ENCODE measurements at regions not wholly inside any gene's neighbourhood (a gene's known extent, or its start where the extent isn't known, plus 50 kb on each side); places are given as distances from the start of the nearest gene placed in this dataset.

DNA sequence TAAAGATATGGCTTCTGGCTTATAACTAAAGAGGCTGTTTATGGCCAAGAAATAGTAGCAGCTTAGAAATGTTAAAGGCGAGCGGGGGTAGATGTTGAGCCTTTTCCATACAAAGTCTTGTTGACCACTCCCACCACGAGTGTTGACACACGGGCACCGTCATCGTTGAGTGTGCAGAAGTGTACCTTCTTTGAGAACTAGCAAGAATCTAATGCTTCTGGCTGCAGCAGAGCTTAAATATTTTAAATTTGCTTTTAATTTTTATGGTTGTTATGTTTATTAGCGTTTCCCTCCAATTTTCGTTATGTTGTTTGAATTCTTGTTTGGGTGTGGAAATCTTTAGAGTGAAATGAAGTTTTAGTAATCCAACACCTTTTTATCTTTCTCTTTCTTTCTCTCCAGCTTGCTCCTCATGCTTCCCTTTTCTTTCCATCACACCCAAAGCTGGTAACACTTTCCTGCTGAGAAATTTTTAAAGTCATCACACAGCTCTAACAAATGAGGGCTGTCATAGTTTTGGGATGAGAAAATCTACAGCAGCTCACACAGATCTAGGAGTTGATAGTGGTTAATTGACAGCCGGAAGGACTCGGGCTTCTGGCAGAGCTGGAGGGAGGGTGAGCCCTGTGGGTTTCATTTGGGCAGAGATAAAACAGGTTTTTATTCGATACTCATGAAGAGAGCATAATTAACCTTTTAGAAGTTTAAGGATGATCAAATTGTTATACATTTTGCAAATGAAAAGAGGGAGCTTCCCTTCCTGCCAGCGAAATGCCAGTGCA, 120.1 kb upstream of the ZNF608 start:
- TF ChIP-seq EP300 (IDR thresholded peaks at IDR 0.05) (no peak), POLR2A (IDR thresholded peaks at IDR 0.05) (no peak)
- TF ChIP-seq, protein P1, sequence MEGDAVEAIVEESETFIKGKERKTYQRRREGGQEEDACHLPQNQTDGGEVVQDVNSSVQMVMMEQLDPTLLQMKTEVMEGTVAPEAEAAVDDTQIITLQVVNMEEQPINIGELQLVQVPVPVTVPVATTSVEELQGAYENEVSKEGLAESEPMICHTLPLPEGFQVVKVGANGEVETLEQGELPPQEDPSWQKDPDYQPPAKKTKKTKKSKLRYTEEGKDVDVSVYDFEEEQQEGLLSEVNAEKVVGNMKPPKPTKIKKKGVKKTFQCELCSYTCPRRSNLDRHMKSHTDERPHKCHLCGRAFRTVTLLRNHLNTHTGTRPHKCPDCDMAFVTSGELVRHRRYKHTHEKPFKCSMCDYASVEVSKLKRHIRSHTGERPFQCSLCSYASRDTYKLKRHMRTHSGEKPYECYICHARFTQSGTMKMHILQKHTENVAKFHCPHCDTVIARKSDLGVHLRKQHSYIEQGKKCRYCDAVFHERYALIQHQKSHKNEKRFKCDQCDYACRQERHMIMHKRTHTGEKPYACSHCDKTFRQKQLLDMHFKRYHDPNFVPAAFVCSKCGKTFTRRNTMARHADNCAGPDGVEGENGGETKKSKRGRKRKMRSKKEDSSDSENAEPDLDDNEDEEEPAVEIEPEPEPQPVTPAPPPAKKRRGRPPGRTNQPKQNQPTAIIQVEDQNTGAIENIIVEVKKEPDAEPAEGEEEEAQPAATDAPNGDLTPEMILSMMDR (IDR thresholded peaks at IDR 0.05), result no peak
- no peak for DNase-seq (ENCODE audit: low spot score in 2 of 2)
- WGBS, 2 donors, result 37 to 52% methylated on average over 12 of the region's 12 CpGs
- Histone ChIP-seq H3K36me3 (no peaks in the 10 kb centered on the region), H3K27me3 (no peaks in the 10 kb centered on the region), H3K9me3 (no peaks in the 10 kb centered on the region), H3K4me3 (no peak overlapping the region), H3K4me1 (peaks cover 3 to 47% (median 16%) of the 10 kb centered on the region in 4 donors), H3K27ac (peak overlapping the region; percentile 39 to 84 (median 69))

DNA sequence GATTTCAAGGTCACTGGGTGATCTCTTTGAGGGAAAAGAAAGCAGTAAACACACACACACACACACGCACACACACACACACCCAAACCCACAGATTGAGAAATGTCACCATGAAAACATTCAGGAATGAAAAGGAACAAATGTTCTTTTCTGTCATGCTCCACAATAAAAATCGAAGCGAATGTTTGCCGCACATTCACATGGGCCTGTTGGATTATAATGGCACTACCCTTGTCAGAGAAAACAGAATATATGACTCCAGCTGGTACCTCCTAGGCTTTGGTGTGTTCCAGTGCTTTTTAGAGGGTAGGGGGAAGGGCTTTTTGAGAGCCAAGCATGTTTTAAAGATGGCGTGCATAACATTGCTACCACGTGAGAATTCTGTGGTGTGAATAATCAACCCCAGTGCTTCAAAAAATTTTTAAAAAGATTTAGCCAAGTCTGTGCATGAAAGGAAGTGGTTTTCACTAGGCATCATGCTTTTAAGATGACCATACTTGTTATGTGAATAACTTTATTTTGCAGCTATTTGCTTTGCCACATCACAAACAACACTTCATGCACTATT, 120.8 kb upstream of the ZNF608 start:
- TF ChIP-seq EP300 (IDR thresholded peaks at IDR 0.05) (peak in 1 of 2 donors; percentile 73), POLR2A (IDR thresholded peaks at IDR 0.05) (no peak)
- TF ChIP-seq, protein P1 (IDR thresholded peaks at IDR 0.05), result no peak
- WGBS, 2 donors, result 41 to 45% methylated on average over 6 of the region's 6 CpGs
- Histone ChIP-seq H3K4me1 (peaks cover 3 to 49% (median 16%) of the 10 kb centered on the region in 4 donors), H3K9me3 (no peaks in the 10 kb centered on the region), H3K36me3 (no peaks in the 10 kb centered on the region), H3K4me3 (no peak overlapping the region), H3K27ac (peak overlapping the region; percentile 39 to 84 (median 69)), H3K27me3 (no peaks in the 10 kb centered on the region)
- DNase-seq (ENCODE audit: low spot score in 2 of 2), result no peak

DNA sequence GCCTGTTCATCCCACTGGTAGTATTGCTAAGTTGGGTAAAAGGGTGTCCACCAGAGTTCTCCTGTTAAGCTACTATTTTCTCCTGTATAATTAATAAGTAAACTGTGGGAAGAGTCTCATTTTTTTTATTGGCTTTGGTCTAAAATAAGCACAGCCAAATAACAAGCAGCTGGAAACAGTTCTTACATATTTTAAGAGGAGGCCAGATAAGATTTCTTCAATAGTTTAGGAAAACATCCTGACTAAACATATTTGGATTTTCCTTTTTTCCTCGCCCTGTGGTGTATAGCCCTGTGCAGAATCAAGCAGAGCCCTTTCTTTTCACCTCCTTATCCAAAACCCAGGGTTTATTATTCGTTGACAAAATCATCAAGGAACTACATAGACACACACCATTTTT, 122.2 kb upstream of the ZNF608 start:
- H3K9me3 ChIP-seq, result no peaks in the 10 kb centered on the region
- no peaks in the 10 kb centered on the region for H3K36me3 ChIP-seq
- H3K4me1 ChIP-seq, result peaks cover 3 to 49% (median 16%) of the 10 kb centered on the region in 4 donors
- 55 to 62% methylated on average over 2 of the region's 2 CpGs for WGBS, 2 donors
- TF ChIP-seq, protein P1 (IDR thresholded peaks at IDR 0.05), result no peak
- TF ChIP-seq EP300 (IDR thresholded peaks at IDR 0.05) (no peak), POLR2A (IDR thresholded peaks at IDR 0.05) (no peak)
- peak overlapping the region in 2 of 4 donors; percentile 83 to 84 for H3K27ac ChIP-seq
- no peak overlapping the region for H3K4me3 ChIP-seq
- no peak for DNase-seq (ENCODE audit: low spot score in 2 of 2)
- H3K27me3 ChIP-seq, result no peaks in the 10 kb centered on the region

DNA sequence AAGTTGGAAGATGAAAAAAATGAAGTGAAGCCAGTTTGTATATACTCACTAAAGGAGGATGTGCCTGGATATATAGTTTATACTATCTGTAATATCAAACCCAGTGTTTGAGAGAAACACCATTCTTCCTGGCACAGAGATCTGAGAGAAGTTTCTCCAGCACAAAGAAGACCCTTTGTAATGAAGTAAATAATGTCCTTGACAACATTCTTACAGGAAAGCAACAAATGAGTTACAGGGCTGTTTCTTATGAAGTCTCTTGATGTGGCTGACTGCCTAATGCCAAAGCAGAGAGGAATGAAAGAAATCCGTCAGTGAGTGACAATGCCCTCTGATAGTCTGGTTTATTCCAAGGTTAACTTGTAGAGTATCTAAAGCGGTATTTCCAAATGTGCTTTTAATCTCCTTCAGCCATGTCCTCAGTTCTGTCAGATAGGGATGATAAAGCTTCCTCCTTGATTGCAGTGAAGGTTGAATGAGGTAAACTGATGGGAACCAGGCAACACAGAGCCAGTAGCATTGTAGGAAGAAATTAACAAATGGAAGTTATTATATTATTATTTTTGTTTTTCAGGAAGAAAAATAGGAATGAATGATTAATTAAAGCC, 123.1 kb upstream of the ZNF608 start:
- Histone ChIP-seq H3K27me3 (no peaks in the 10 kb centered on the region), H3K4me1 (peaks cover 3 to 49% (median 16%) of the 10 kb centered on the region in 4 donors), H3K9me3 (no peaks in the 10 kb centered on the region), H3K36me3 (no peaks in the 10 kb centered on the region), H3K27ac (peak overlapping the region in 3 of 4 donors; percentile 23 to 84 (median 83)), H3K4me3 (no peak overlapping the region)
- 27 to 34% methylated on average over 2 of the region's 2 CpGs for WGBS, 2 donors
- no peak for DNase-seq (ENCODE audit: low spot score in 2 of 2)
- TF ChIP-seq, protein P1 (IDR thresholded peaks at IDR 0.05), result no peak
- no peak for TF ChIP-seq POLR2A (IDR thresholded peaks at IDR 0.05)
- no peak for TF ChIP-seq EP300 (IDR thresholded peaks at IDR 0.05)

DNA sequence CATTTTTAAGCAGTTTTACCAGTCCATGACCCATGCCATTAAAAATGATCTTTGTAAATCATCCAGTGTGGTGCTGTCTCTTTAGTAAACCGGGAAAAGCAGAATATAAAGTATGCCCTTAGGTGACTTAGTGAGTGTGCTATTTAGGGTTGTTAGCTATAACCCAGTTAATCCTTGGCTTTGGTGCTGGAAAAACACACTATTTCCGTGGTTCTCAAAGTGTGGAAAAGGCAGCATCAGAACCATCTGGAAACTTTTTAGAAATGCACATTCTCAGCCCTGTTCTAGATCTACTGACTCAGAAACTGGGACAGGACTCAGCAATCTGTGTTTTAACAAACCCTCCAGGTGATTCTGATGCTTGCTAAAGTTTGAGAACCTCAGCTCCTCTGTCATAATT, 123.6 kb upstream of the ZNF608 start:
- Histone ChIP-seq H3K27ac (peak overlapping the region in 2 of 4 donors; percentile 83 to 84), H3K4me3 (no peak overlapping the region), H3K4me1 (peaks cover 3 to 47% (median 16%) of the 10 kb centered on the region in 4 donors), H3K36me3 (no peaks in the 10 kb centered on the region), H3K9me3 (no peaks in the 10 kb centered on the region), H3K27me3 (no peaks in the 10 kb centered on the region)
- DNase-seq (ENCODE audit: low spot score in 2 of 2), result no peak
- TF ChIP-seq, protein P1 (IDR thresholded peaks at IDR 0.05), result no peak
- TF ChIP-seq EP300 (IDR thresholded peaks at IDR 0.05), result no peak
- TF ChIP-seq POLR2A (IDR thresholded peaks at IDR 0.05), result no peak
- 42 to 43% methylated on average over 2 of the region's 2 CpGs for WGBS, 2 donors

Measured in tibial nerve (tissue), 4 donors.